GM12878 (cell line): ENCODE measurements at regions not wholly inside any gene's neighbourhood (a gene's known extent, or its start where the extent isn't known, plus 50 kb on each side); places are given as distances from the start of the nearest gene placed in this dataset.

Source experiments
- ATAC-seq: fragments of 200-7000 bp; cut with Tn5 transposase; 3 replicates; pipeline ENCODE4 v1.9.1; 2020; ENCODE audit warnings: mild to moderate bottlenecking, moderate library complexity
- BruUV-seq: library from RNA; stranded (reverse); fragments of 400-500 nt; replicated peaks from 2 replicates; lab custom pipeline; 2021; lab: Mats Ljungman, UMichigan
- CTCF ChIA-PET: fragments of 300-600 bp; sonication (Branson Sonifier 250); formaldehyde crosslinking; extraction: SDS; loops from one replicate; lab custom pipeline; 2021; ENCODE audit warnings: inconsistent platforms; lab: Yijun Ruan, JAX
- POLR2A ChIA-PET: fragments of 350-600 bp; formaldehyde crosslinking; extraction: SDS; loops from one replicate; lab custom pipeline; 2021; ENCODE audit warnings: inconsistent platforms; lab: Charles Lee
- RAD21 ChIA-PET: fragments of 300-600 bp; sonication (Branson Sonifier 250); formaldehyde crosslinking; loops from one replicate; lab custom pipeline; 2023; ENCODE audit warnings: antibody characterized with exemption; ENCODE audit not compliant: unreplicated experiment; lab: Charles Lee
- SMC1A ChIA-PET: fragments of 300-600 bp; sonication (Branson Sonifier 250); formaldehyde crosslinking; loops from one replicate; lab custom pipeline; 2023; ENCODE audit not compliant: unreplicated experiment, uncharacterized antibody; lab: Charles Lee
- DNase-seq: peaks from one replicate; pipeline ENCODE4 v3.0.0-alpha.2; 2011; ENCODE audit warnings: low read depth, low spot score
- FAIRE-seq: peaks from 3 replicates; lab custom pipeline; 2011; peaks lifted over from hg19 to GRCh38; lab: Jason Lieb, UNC
- H2AFZ ChIP-seq: 2 replicates; pipeline ENCODE4 v1.6.0; 2011; ENCODE audit warnings: low read depth, low read length, control low read depth; ENCODE audit not compliant: control insufficient read depth
- H3K27ac ChIP-seq: 2 replicates; pipeline ENCODE4 v1.5.1; 2011; ENCODE audit warnings: control low read depth; ENCODE audit not compliant: control insufficient read depth, insufficient read depth
- H3K27me3 ChIP-seq, 2 experiments: replicated peaks in 1 of 2; 2 replicates each; pipeline versions ENCODE4 v1.6.0 to v1.6.1; 2011; ENCODE audit warnings: low read length in 1 of 2; ENCODE audit not compliant: control insufficient read depth in 2 of 2, insufficient read depth in 2 of 2
- H3K36me3 ChIP-seq, 2 experiments: 2 replicates each; pipeline ENCODE4 v1.5.1; 2011; ENCODE audit warnings: low read length in 1 of 2; ENCODE audit not compliant: control insufficient read depth in 2 of 2, insufficient read depth in 2 of 2
- H3K4me1 ChIP-seq: 2 replicates; pipeline ENCODE4 v1.6.1; 2011; ENCODE audit warnings: mild to moderate bottlenecking, low read length, moderate library complexity, mixed read lengths; ENCODE audit not compliant: control insufficient read depth, insufficient read depth
- H3K4me2 ChIP-seq: 2 replicates; pipeline ENCODE4 v1.6.0; 2011; ENCODE audit warnings: control low read depth; ENCODE audit not compliant: control insufficient read depth, insufficient read depth
- H3K4me3 ChIP-seq: fragments of 200-600 bp; sonication (generic); 2 replicates; pipeline ENCODE4 v1.5.1; 2016
- H3K79me2 ChIP-seq: 2 replicates; pipeline ENCODE4 v1.6.0; 2011; ENCODE audit warnings: low read length; ENCODE audit not compliant: control insufficient read depth, insufficient read depth
- H3K9ac ChIP-seq: 2 replicates; pipeline ENCODE4 v1.8.0; 2011; ENCODE audit warnings: low read length, control low read depth, mixed read lengths; ENCODE audit not compliant: control insufficient read depth, insufficient read depth
- H3K9me3 ChIP-seq: replicated peaks from 3 replicates; pipeline ENCODE4 v1.5.1; 2011; ENCODE audit warnings: mild to moderate bottlenecking, low read length; ENCODE audit not compliant: control insufficient read depth, insufficient read depth
- H4K20me1 ChIP-seq: 2 replicates; pipeline ENCODE4 v1.6.0; 2011; ENCODE audit not compliant: control insufficient read depth, insufficient read depth
- DPF2 ChIP-seq: fragments of 450-650 bp; IDR thresholded peaks from 2 replicates; pipeline ENCODE4 v1.6.1; 2017; ENCODE audit warnings: mild to moderate bottlenecking
- E2F4 ChIP-seq: IDR thresholded peaks from 2 replicates; pipeline ENCODE4 v1.6.1; 2012; ENCODE audit warnings: low read depth, low read length, improper control_type of control experiment
- JUND ChIP-seq: IDR thresholded peaks from 2 replicates; pipeline ENCODE4 v1.6.1; 2012; ENCODE audit warnings: low read depth, mild to moderate bottlenecking, low read length, improper control_type of control experiment, moderate library complexity
- POLR2A ChIP-seq: IDR thresholded peaks from 2 replicates; pipeline ENCODE4 v1.6.1; 2011; ENCODE audit warnings: low read depth, mild to moderate bottlenecking, low read length
- STAT3 ChIP-seq: IDR thresholded peaks from 2 replicates; pipeline ENCODE4 v1.6.1; 2011; ENCODE audit warnings: low read depth, low read length, improper control_type of control experiment
- SUZ12 ChIP-seq: fragments of 200-600 bp; sonication (generic); IDR thresholded peaks from one replicate; pipeline ENCODE4 v1.6.1; 2018; ENCODE audit warnings: antibody characterized with exemption, mild to moderate bottlenecking; ENCODE audit not compliant: unreplicated experiment
- ZBTB11 ChIP-seq: fragments of 450-650 bp; formaldehyde crosslinking; IDR thresholded peaks from 2 replicates; pipeline ENCODE4 v1.5.0; 2022; ENCODE audit warnings: mild to moderate bottlenecking, missing genetic modification characterization
- ZNF622 ChIP-seq: fragments of 450-650 bp; IDR thresholded peaks from 2 replicates; pipeline ENCODE4 v1.6.1; 2017; ENCODE audit warnings: mild to moderate bottlenecking, inconsistent platforms
- WGBS: methylation state at CpG from one replicate; pipeline ENCODE4 v1.1.6; 2016; ENCODE audit warnings: low lambda C conversion rate; ENCODE audit not compliant: insufficient replicate concordance, insufficient coverage; ENCODE audit errors: missing lambda C conversion rate; 5-methylcytosine and 5-hydroxymethylcytosine counted together
- in situ Hi-C: fragments of 300-500 bp; cut with MboI; formaldehyde crosslinking; loops from 9 replicates; pipeline ENCODE4 v1.14.3; 2018; ENCODE audit warnings: mixed read lengths
- intact Hi-C: fragments of 100-400 bp; cut with micrococcal nuclease; formaldehyde crosslinking; loops from one replicate; pipeline ENCODE4 v1.14.2; 2022; ENCODE audit not compliant: unreplicated experiment

- no TSS peak for BruUV-seq
These were observed 270.1 kb downstream of the TFAP2A start for GRCh38 chr6:10144772-10145171.

More at GRCh38 chr6:10144772-10145171, 270.1 kb downstream of the TFAP2A start:
- DNase-seq, result no peak
- Histone ChIP-seq H3K27me3 (no peaks in the 10 kb centered on the region), H3K9ac (no peak overlapping the region), H4K20me1 (no peaks in the 10 kb centered on the region), H3K27ac (no peak overlapping the region), H3K36me3 (no peaks in the 10 kb centered on the region), H2AFZ (no peak overlapping the region), H3K4me2 (no peak overlapping the region), H3K9me3 (no peaks in the 10 kb centered on the region; the same call in 2 of the 3 replicates), H3K4me3 (no peak overlapping the region), H3K79me2 (no peaks in the 10 kb centered on the region), H3K4me1 (no peaks in the 10 kb centered on the region)
- ChIA-PET CTCF (no interaction called here), SMC1A (no interaction called here), RAD21 (no interaction called here), POLR2A (no interaction called here)
- no peak for ATAC-seq
- TF ChIP-seq ZNF622, result no peak
- no peak for TF ChIP-seq ZBTB11 (CRISPR knock-in tag)
- no peak for TF ChIP-seq STAT3
- TF ChIP-seq DPF2, result no peak
- no peak for TF ChIP-seq JUND
- no peak for TF ChIP-seq POLR2A
- TF ChIP-seq SUZ12, result no peak
- no peak for TF ChIP-seq E2F4
- intact Hi-C loops (loop anchor here (10.0 kb wide), 1 partner anchor 280 kb away; no protein-coding TSS in a partner anchor), in situ Hi-C loops (no loop called here)
- no peak for FAIRE-seq
- WGBS, result 0% methylated on average over 1 of the region's 1 CpG
